NCI-H1436 (cell line): ENCODE measurements at regions not wholly inside any gene's neighbourhood (a gene's known extent, or its start where the extent isn't known, plus 50 kb on each side); places are given as distances from the start of the nearest gene placed in this dataset.
"Not testable (repeated sequence)": the region's sequence is repeated elsewhere in the genome, so short reads cannot be mapped to it uniquely, and the experiment has no call there.

Source experiments
- DNase-seq: peaks from one replicate; lab custom pipeline; 2025; lab: John Stamatoyannopoulos, UW

DNA sequence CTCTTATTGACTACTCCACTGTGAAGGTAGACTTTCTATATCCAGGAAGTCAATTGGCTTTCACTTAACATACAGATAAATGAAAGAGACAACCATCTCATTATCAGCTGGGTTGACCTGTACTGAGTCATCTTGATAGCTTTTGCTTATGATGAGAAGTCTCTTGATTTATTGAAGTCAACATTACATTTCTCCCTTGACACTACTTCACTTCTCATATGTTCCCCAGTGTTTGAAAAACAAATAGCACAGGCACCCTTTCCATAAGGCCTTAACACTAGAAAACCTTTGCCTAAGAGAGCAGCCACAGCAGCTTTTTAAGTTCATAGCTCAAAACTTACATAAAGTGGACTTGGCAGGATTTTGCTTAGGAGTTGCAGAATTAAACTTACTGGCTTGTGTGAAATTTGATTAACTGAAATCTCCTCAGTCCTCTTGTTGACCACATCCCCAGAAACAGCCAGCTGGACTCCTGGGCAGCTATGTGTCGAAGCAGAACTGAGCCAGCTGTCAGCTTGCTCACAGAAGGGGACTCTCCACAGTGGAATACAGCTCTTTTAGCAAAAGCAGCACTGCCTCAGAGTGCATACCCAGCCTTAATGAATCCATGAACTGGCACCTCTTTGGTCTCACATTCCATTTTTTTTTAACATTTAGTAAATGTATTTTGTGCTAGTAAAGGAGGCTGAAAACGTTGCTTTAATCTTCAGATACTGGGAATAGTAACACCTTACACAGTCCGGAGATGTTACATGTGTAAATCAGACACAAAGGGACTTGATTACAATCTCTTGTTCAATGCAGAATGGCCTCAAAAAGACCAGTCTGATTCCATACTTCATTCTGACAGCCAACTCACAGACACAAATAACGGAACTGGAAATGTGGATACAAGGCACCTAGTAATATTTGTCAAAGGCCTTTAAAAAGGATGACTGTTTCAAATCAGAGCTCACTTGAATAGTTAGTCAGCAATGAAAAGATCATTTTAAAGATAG, 1532.7 kb downstream of the HACE1 start:
- DNase-seq = no peak

GRCh38 chr6:103313432-103313831, 1546.3 kb downstream of the HACE1 start:
- no peak for DNase-seq

DNA sequence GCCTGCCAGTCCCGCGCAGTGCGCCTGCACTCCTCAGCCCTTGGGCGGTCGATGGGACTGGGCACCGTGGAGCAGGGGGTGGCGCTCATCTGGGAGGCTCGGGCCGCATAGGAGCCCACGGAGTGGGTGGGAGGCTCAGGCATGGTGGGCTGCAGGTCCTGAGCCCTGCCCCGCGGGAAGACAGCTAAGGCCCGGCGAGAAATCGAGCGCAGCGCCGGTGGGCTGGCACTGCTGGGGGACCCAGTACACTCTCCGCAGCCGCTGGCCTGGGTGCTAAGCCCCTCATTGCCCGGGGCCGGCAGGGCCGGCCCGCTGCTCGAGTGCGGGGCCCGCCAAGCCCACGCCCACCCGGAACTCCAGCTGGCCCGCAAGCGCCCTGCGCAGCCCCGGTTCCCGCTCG, 1565.3 kb downstream of the HACE1 start:
- not testable (repeated sequence) for DNase-seq

- no peak for DNase-seq
Measured at GRCh38 chr6:103284835-103285234, 1574.9 kb downstream of the HACE1 start.

- DNase-seq = no peak
Measured at GRCh38 chr6:103280417-103280816, 1579.3 kb downstream of the HACE1 start.

DNA sequence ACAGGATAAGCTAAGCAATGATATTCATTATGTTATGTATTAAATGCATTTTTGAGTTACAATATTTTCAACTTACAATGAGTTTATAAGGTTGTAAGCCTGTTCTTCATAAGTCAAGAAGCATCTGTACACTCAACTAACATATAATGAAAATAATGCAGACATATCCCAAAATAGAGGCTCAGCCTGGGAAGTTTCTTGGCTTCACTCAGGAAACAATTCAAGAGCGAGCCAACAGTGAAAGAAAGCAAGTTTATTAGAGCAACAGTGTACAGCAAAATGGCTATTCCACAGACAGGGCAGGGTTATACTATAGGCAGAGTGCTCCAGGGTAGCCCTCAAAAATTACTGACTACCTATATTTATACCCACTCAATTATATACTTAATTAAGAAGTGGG, 1581.8 kb downstream of the HACE1 start:
- DNase-seq = no peak

DNA sequence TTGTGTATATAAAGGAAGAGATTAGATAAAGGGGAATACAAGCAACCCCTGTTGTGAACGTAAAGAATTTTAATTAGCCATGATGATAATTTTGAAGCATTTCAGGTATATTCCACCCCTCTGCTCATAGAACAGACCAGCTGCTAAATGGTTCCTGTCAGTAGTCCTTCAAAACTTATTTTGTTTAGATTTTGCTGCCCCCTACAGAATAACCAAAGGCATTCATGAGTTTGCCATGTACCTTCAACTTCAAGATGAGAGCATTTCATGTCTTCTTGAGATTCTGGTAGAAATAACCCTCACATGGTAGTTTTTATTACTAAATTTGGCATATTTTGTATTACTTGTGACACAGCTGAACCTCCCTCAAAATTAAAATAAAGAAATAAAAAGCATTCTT, 1586.7 kb downstream of the HACE1 start:
- DNase-seq = no peak

- no peak for DNase-seq
Measured at GRCh38 chr6:103269581-103269980, 1590.1 kb downstream of the HACE1 start.

GRCh38 chr6:103268335-103268734, 1591.4 kb downstream of the HACE1 start:
- DNase-seq = no peak

DNA sequence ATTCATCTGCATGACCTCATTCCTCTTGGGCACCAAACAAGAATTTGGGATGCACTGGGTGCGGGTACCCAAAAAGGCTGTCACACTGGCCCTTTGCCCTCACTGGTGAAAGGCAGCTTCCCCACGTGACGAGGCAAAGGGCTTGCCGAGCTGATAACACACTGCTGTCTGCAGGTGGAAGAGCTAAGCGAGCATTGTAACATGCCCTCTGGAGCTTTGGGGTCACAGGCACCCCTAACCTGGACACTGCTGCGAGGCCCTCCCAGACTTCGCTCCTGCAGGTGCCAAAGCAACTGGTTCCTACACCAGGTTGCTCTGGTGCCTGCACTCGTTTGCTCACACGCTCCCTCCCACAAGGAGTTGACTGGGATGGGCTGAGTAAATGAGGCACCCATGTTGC, 1595.7 kb downstream of the HACE1 start:
- no peak for DNase-seq

- no peak for DNase-seq
Measured at GRCh38 chr6:103255132-103255531, 1604.6 kb downstream of the HACE1 start.

GRCh38 chr6:103236923-103237322, 1622.8 kb downstream of the HACE1 start:
- DNase-seq = no peak

DNA sequence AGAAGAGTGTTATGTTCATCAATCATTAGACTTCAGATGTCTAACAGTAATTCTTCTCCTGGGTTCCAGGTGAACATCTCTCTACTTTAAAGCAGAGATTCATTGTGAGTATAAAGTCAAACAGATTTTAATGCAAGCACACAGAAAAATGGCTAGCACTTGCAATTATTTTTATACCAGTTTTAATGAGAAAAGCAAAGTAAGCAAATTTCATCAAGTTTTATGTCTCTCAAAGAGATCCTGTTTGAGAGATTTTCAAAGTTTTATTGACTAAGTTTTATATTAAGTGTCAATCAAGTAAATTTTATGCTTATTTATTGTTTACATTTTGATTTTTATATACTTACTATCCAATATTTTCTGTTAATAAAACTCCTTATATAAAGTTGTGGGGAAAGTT, 1628.5 kb downstream of the HACE1 start:
- no peak for DNase-seq

DNA sequence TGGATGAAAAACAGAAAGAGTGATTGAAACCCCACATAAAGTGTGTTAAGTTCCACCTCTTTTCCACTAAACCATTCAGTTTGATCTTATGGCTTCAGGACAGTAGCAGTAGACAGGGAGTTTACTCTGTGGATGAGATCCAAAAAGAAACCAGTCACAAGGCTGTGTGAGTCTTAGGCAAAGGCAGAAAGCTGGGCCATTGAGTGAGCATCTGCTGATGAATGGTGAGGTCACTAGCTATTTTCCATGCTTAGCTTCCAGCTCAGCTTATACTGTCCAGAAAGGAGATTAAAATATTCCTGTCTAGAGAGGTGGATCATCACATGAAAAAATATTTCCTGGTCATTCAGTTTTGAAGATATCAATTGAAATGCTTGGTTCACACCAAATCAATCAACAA, 1643.9 kb downstream of the HACE1 start:
- DNase-seq = no peak

GRCh38 chr6:103210686-103211085, 1649.0 kb downstream of the HACE1 start:
- DNase-seq = no peak

DNA sequence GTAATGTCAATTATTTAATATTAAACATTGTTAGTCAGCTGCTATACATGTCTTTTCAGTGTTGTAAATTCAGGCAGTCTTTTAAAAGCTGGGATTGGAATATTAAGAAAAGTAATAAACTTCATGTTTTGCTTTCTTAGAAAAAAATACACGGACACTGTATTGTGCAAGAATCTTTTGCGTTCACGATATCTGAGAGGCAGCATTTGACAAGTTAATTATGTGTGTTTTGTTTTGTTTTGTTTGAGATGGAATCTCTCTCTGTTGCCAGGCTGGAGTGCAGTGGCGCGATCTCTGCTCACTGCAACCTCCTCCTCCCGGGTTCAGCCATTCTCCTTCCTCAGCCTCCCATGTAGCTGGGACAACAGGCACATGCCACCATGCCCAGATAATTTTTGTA, 1661.3 kb downstream of the HACE1 start:
- no peak for DNase-seq

- no peak for DNase-seq
Measured at GRCh38 chr6:103193413-103193812, 1666.3 kb downstream of the HACE1 start.

- DNase-seq = no peak
Measured at GRCh38 chr6:103191391-103192093, 1668.2 kb downstream of the HACE1 start.

- no peak for DNase-seq
Measured at GRCh38 chr6:103184776-103185175, 1674.9 kb downstream of the HACE1 start.

GRCh38 chr6:103183831-103184411, 1675.8 kb downstream of the HACE1 start:
- DNase-seq = no peak

DNA sequence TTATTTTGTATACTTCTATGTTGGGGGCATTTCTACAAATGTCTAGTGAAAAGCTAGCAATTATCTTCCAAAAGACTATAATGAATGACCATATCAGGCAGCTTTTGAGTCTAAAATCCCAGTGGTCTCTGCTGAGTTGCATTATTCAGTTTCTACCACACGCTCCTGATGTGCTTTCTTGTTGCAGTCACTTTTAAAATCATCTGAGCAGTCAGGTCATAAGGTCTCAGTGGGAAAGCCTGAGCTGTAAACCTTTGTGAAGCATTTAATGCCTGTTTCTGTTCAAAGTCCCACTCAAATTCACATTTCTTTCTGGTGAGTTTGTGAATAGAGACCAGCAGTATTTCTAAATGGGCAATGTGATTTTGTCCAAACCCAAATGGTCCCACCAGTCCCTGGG, 1681.5 kb downstream of the HACE1 start:
- no peak for DNase-seq

- no peak for DNase-seq
Measured at GRCh38 chr6:103177791-103178190, 1681.9 kb downstream of the HACE1 start.

DNA sequence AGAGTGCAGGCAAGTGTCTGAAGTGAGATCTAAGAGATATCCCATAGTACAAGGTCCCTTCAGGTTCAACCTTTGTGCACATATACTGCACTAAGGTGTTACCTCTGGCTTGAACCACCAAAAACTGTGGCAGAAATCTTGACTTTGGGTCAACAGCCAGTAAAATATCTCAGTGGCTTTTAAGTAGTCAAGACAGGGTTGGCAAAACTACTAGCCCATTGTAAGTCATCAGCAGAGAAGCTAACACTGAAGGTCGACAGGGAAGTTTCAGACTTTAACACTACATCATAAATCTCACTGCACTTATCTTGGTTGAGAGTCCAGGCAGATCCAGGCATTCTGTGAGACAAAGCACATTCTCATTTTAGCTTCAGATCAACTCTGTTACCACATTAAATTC, 1684.7 kb downstream of the HACE1 start:
- DNase-seq = no peak
